H9 (cell line): ENCODE measurements at regions not wholly inside any gene's neighbourhood (a gene's known extent, or its start where the extent isn't known, plus 50 kb on each side); places are given as distances from the start of the nearest gene placed in this dataset.

Experiments
- DNase-seq: peaks from one replicate; pipeline ENCODE4 v3.0.0-alpha.2; 2017
- H2AFZ ChIP-seq: one replicate; pipeline ENCODE4 v1.6.1; 2013; ENCODE audit warnings: mild to moderate bottlenecking, low read length, control low read depth, moderate library complexity
- H2AK5ac ChIP-seq: 2 replicates; pipeline ENCODE4 v1.6.1; 2013; ENCODE audit warnings: low read length, control low read depth, mixed read lengths; ENCODE audit not compliant: insufficient read length
- H2BK120ac ChIP-seq: one replicate; pipeline ENCODE4 v1.6.1; 2013; ENCODE audit warnings: low read depth, mild to moderate bottlenecking, low read length, control low read depth, inconsistent platforms; ENCODE audit not compliant: poor library complexity, severe bottlenecking
- H2BK12ac ChIP-seq: 2 replicates; pipeline ENCODE4 v1.6.1; 2013; ENCODE audit warnings: low read length, control low read depth, mixed read lengths, low read depth; ENCODE audit not compliant: insufficient read length
- H2BK15ac ChIP-seq: 2 replicates; pipeline ENCODE4 v1.6.1; 2013; ENCODE audit warnings: low read depth, low read length, control low read depth
- H2BK20ac ChIP-seq: one replicate; pipeline ENCODE4 v1.6.1; 2013; ENCODE audit warnings: low read depth, mild to moderate bottlenecking, low read length, control low read depth, inconsistent platforms; ENCODE audit not compliant: poor library complexity, severe bottlenecking
- H2BK5ac ChIP-seq: 2 replicates; pipeline ENCODE4 v1.6.1; 2013; ENCODE audit warnings: low read length, control low read depth, mixed read lengths; ENCODE audit not compliant: insufficient read length
- H3K14ac ChIP-seq: 2 replicates; pipeline ENCODE4 v1.6.1; 2013; ENCODE audit warnings: low read length, control low read depth; ENCODE audit not compliant: insufficient read depth
- H3K18ac ChIP-seq: 2 replicates; pipeline ENCODE4 v1.6.1; 2013; ENCODE audit warnings: low read depth, mild to moderate bottlenecking, mixed read lengths, low read length, control low read depth; ENCODE audit not compliant: insufficient read length
- H3K23ac ChIP-seq: 2 replicates; pipeline ENCODE4 v1.6.1; 2013; ENCODE audit warnings: low read length, control low read depth, mixed read lengths, low read depth; ENCODE audit not compliant: insufficient read length
- H3K23me2 ChIP-seq: 2 replicates; pipeline ENCODE4 v1.6.1; 2013; ENCODE audit warnings: low read depth, mild to moderate bottlenecking, mixed read lengths, low read length, control low read depth; ENCODE audit not compliant: insufficient read length, poor library complexity, severe bottlenecking
- H3K27ac ChIP-seq: 2 replicates; pipeline ENCODE4 v1.5.1; 2013; ENCODE audit warnings: low read length, control low read depth, mixed read lengths, low read depth; ENCODE audit not compliant: insufficient read length
- H3K27me3 ChIP-seq: 2 replicates; pipeline ENCODE4 v1.6.1; 2013; ENCODE audit warnings: low read length, control low read depth, inconsistent platforms; ENCODE audit not compliant: insufficient read depth
- H3K4ac ChIP-seq: 2 replicates; pipeline ENCODE4 v1.6.1; 2013; ENCODE audit warnings: low read depth, mild to moderate bottlenecking, control low read depth, inconsistent platforms, low read length, moderate library complexity
- H3K4me1 ChIP-seq: 2 replicates; pipeline ENCODE4 v1.6.1; 2013; ENCODE audit warnings: low read length, control low read depth, inconsistent platforms; ENCODE audit not compliant: insufficient read depth
- H3K4me2 ChIP-seq: 2 replicates; pipeline ENCODE4 v1.6.1; 2013; ENCODE audit warnings: low read length, control low read depth, mixed read lengths; ENCODE audit not compliant: insufficient read length, insufficient read depth
- H3K56ac ChIP-seq: 2 replicates; pipeline ENCODE4 v1.6.1; 2013; ENCODE audit warnings: low read depth, mild to moderate bottlenecking, mixed read lengths, low read length, control low read depth; ENCODE audit not compliant: insufficient read length
- H3K79me1 ChIP-seq: 2 replicates; pipeline ENCODE4 v1.6.1; 2013; ENCODE audit warnings: low read depth, mild to moderate bottlenecking, moderate library complexity, low read length, control low read depth, inconsistent platforms; ENCODE audit not compliant: insufficient read depth, poor library complexity, severe bottlenecking
- H3K79me2 ChIP-seq: 2 replicates; pipeline ENCODE4 v1.6.1; 2013; ENCODE audit warnings: low read length, control low read depth, inconsistent platforms; ENCODE audit not compliant: insufficient read depth
- H3K9ac ChIP-seq: 2 replicates; pipeline ENCODE4 v1.6.1; 2013; ENCODE audit warnings: low read length, control low read depth, mixed read lengths; ENCODE audit not compliant: insufficient read length; ENCODE audit errors: extremely low read depth
- H3K9me3 ChIP-seq: one replicate; pipeline ENCODE4 v1.6.1; 2013; ENCODE audit warnings: low read depth, low read length, inconsistent platforms; ENCODE audit not compliant: control insufficient read depth
- H3T11ph ChIP-seq: one replicate; pipeline ENCODE4 v1.6.1; 2013; ENCODE audit warnings: mild to moderate bottlenecking, low read length, control low read depth, inconsistent platforms
- H4K20me1 ChIP-seq: one replicate; pipeline ENCODE4 v1.6.1; 2013; ENCODE audit not compliant: control insufficient read depth, insufficient read length, insufficient read depth
- H4K5ac ChIP-seq: 2 replicates; pipeline ENCODE4 v1.6.1; 2013; ENCODE audit warnings: low read depth, mild to moderate bottlenecking, mixed read lengths, low read length, control low read depth; ENCODE audit not compliant: insufficient read length
- H4K8ac ChIP-seq: replicated peaks from 2 replicates; pipeline ENCODE4 v1.6.1; 2013; ENCODE audit warnings: low read length, control low read depth, mixed read lengths, low read depth; ENCODE audit not compliant: insufficient read length
- H4K91ac ChIP-seq: 2 replicates; pipeline ENCODE4 v1.6.1; 2013; ENCODE audit warnings: low read depth, mild to moderate bottlenecking, moderate library complexity, mixed read lengths, low read length, control low read depth; ENCODE audit not compliant: insufficient read length
- H3K27ac Mint-ChIP-seq, 3 experiments: 2 replicates in 2 of 3; 3 replicates in 1 of 3; pipeline ENCODE4 v1.8.0; 2020 to 2021; ENCODE audit warnings: mixed read lengths in 3 of 3, mild to moderate bottlenecking in 1 of 3, moderate library complexity in 1 of 3
- H3K27me3 Mint-ChIP-seq: 2 replicates; pipeline ENCODE4 v1.8.0; 2021; ENCODE audit warnings: low read depth, mild to moderate bottlenecking, moderate library complexity, mixed read lengths
- H3K36me3 Mint-ChIP-seq, 3 experiments: 2 replicates in 2 of 3; 3 replicates in 1 of 3; pipeline ENCODE4 v1.8.0; 2020 to 2021; ENCODE audit warnings: low read depth in 3 of 3, mixed read lengths in 3 of 3; ENCODE audit not compliant: insufficient read depth in 1 of 3
- H3K4me1 Mint-ChIP-seq, 2 experiments: 2 replicates each; pipeline ENCODE4 v1.8.0; 2020; ENCODE audit warnings: mixed read lengths in 2 of 2
- H3K4me3 Mint-ChIP-seq, 2 experiments: 2 replicates in 1 of 2; 3 replicates in 1 of 2; pipeline ENCODE4 v1.8.0; 2020 to 2021; ENCODE audit warnings: mild to moderate bottlenecking in 2 of 2, mixed read lengths in 2 of 2, moderate library complexity in 1 of 2
- H3K9me3 Mint-ChIP-seq, 2 experiments: 2 replicates in 1 of 2; 3 replicates in 1 of 2; pipeline ENCODE4 v1.8.0; 2020; ENCODE audit warnings: mild to moderate bottlenecking in 2 of 2, mixed read lengths in 2 of 2, moderate library complexity in 1 of 2
- WGBS: extraction: QIAGEN DNeasy Blood & Tissue Kit; methylation state at CpG from one replicate; pipeline ENCODE4 v1.1.7; 2013; ENCODE audit warnings: missing lambda C conversion rate, low lambda C conversion rate, mixed read lengths; ENCODE audit not compliant: insufficient read length; ENCODE audit errors: extremely low coverage; 5-methylcytosine and 5-hydroxymethylcytosine counted together
- TF ChIP-seq, protein P1 (sequence below): fragments of 200-600 bp; sonication (generic); conservative IDR thresholded peaks from 3 replicates; pipeline ENCODE4 v1.8.0; 2021; ENCODE audit warnings: antibody characterized with exemption, mild to moderate bottlenecking

DNA sequence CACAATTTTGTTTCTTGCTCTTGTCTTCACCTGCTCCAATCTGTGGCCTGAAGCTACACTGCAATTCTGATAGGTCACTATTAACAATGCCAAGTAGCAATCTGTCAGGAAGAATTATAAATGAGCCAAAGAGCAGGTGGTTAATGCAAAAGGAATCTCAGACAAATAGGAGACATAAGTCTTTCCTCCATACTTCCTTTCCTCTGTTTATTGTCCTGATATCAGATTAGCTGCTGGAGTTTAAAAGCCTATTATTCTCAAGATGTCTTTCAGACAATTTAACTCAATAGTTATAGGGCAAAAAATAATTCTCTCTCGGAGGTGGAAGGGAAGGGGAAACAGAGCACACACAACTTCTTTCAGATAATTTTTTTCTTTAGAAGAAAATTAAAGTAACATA lies 491.6 kb downstream of the MFSD1 start:
- no peak overlapping the region for H3K56ac ChIP-seq
- H3T11ph ChIP-seq: no peak overlapping the region
- H3K27me3 Mint-ChIP-seq: no peaks in the 10 kb centered on the region; the same call in 1 of the 2 replicates
- no CpG with 5 or more reads among the region's 1 CpG for WGBS
- no peaks in the 10 kb centered on the region for H4K20me1 ChIP-seq
- no peak overlapping the region for H3K4ac ChIP-seq
- H2BK12ac ChIP-seq: no peak overlapping the region
- H3K4me2 ChIP-seq: no peak overlapping the region
- H4K5ac ChIP-seq: no peak overlapping the region
- H3K27me3 ChIP-seq: no peaks in the 10 kb centered on the region
- H3K4me1 ChIP-seq: no peaks in the 10 kb centered on the region
- no peak overlapping the region for H2AK5ac ChIP-seq
- H3K27ac Mint-ChIP-seq: no peak overlapping the region
- H3K9me3 Mint-ChIP-seq: no peaks in the 10 kb centered on the region
- no peaks in the 10 kb centered on the region for H3K79me1 ChIP-seq
- H3K23me2 ChIP-seq: no peaks in the 10 kb centered on the region
- H3K4me3 Mint-ChIP-seq: no peak overlapping the region
- H3K9me3 ChIP-seq: no peaks in the 10 kb centered on the region
- H3K9ac ChIP-seq: no peak overlapping the region
- no peak overlapping the region for H2BK120ac ChIP-seq
- no peaks in the 10 kb centered on the region for H3K36me3 Mint-ChIP-seq
- H3K23ac ChIP-seq: no peak overlapping the region
- H2AFZ ChIP-seq: no peak overlapping the region
- no peak overlapping the region for H4K8ac ChIP-seq
- H3K4me1 Mint-ChIP-seq: no peaks in the 10 kb centered on the region
- H4K91ac ChIP-seq: no peak overlapping the region
- no peak overlapping the region for H2BK15ac ChIP-seq
- TF ChIP-seq, protein P1, sequence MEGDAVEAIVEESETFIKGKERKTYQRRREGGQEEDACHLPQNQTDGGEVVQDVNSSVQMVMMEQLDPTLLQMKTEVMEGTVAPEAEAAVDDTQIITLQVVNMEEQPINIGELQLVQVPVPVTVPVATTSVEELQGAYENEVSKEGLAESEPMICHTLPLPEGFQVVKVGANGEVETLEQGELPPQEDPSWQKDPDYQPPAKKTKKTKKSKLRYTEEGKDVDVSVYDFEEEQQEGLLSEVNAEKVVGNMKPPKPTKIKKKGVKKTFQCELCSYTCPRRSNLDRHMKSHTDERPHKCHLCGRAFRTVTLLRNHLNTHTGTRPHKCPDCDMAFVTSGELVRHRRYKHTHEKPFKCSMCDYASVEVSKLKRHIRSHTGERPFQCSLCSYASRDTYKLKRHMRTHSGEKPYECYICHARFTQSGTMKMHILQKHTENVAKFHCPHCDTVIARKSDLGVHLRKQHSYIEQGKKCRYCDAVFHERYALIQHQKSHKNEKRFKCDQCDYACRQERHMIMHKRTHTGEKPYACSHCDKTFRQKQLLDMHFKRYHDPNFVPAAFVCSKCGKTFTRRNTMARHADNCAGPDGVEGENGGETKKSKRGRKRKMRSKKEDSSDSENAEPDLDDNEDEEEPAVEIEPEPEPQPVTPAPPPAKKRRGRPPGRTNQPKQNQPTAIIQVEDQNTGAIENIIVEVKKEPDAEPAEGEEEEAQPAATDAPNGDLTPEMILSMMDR: no peak
- no peak for DNase-seq
- no peak overlapping the region for H3K18ac ChIP-seq
- H2BK5ac ChIP-seq: no peak overlapping the region
- H2BK20ac ChIP-seq: no peak overlapping the region
- H3K27ac ChIP-seq: no peak overlapping the region
- H3K79me2 ChIP-seq: no peaks in the 10 kb centered on the region
- no peak overlapping the region for H3K14ac ChIP-seq
